NCI-H526 (cell line): ENCODE measurements at regions not wholly inside any gene's neighbourhood (a gene's known extent, or its start where the extent isn't known, plus 50 kb on each side); places are given as distances from the start of the nearest gene placed in this dataset.
A peak's percentile ranks its signal among the peaks of the same experiment; 100 is the strongest.

Source experiments
- DNase-seq, 2 experiments: peaks; one replicate each; lab custom pipeline; 2025; lab: John Stamatoyannopoulos, UW

DNA sequence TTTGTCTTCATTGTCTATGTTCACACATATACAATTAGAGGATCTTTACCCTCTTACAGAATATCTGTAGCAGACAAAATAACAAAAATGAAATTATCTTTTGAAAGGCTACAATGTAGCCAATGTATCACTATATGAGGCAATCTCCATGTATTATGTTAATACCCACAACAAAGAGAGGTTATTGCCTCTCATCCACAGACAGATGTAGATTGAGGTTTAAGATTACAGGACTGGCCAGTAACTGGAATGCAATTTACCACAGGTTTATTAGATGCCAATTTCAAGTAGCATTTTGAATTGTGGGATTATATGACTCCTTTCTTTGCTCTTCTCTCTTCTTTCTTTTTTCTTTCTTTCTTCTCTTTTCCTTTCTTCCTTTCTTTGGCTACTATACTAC is 242.6 kb downstream of the ANKRD50 start:
- no peak for DNase-seq

- DNase-seq, result no peak
Observed at GRCh38 chr4:124478470-124478869, 234.1 kb downstream of the ANKRD50 start.

DNA sequence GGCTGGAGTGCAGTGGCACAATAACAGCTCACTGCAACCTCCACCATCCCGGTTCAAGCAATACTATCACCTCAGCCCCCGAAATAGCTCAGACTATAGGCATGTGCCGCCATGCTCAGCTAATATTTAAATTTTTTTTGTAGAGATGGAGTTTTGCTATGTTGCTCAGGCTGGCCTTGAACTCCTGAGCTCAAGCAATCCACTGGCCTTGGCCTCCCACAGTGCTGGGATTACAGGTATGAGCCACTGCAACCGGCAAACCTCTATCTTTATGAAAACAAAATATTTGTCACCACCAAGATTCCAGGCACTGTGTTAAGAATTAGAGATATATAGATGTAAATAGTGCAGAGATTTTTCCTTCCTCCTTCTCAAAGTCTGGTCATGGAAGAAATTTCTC is 232.5 kb downstream of the ANKRD50 start:
- DNase-seq, result no peak

- DNase-seq, result no peak
Observed at GRCh38 chr4:124481123-124481522, 231.4 kb downstream of the ANKRD50 start.

DNA sequence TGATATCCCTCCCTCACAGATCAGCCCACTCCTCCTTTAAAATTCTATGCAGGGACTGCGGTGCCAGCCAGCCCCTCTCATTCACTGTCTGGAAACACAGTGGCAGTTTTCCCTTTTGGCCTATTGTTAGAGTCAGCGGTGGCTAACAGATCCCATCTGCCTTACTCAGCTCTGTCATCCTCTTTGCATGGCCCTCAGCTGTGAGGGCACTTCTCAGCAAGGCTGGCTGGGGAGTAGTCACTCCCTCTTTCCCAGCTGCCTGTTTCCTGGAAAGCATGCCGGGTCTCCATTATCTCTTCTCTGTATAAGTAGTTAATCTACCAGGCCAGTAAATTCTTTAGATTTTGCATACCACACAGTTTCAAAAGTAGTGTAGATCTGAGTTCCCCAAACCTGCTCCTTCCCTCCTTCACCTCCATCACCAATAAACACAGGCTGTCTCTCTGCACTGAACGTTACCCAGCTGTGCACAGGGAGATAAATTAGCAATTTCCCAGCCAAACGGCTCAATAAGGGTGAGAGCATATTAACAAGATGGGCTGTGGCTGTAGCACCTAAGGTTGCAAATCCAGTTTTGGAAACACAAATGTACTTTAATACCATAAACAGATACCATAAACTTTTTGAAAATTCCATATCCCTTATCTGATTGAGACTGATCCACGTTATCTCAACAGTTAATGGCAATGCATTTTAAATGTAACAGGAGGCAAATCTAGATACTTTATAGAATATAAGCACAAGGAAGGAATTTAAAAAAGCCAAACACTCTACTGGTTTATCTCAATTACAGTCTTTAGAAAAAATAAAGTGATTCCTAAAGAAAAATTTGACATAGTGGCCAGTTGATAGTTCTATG is 229.3 kb downstream of the ANKRD50 start:
- DNase-seq, result peak; percentile 23 to 42

GRCh38 chr4:124484008-124484407 is 228.5 kb downstream of the ANKRD50 start:
- DNase-seq, result peak in 1 of 2 experiments; percentile 36

DNA sequence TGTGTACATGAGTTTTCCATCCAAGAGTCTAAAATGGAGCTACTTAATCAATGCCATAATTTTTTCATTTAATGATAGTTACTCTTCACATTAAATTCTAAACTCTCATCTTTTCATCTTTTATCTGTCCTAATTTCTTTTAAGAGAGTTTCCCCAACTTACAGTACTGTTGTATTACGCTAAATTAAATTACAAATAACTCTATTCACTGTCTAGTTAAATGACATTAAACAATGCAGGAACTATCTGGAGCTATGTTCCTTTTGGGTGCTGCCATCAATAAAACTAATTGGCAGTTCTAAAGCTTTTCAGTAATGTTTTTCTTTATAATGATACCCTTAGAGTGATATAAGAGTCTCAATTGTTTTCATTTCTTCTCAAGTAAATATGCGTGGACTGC is 227.6 kb downstream of the ANKRD50 start:
- no peak for DNase-seq

- no peak for DNase-seq
Observed at GRCh38 chr4:124486423-124486822, 226.1 kb downstream of the ANKRD50 start.

DNA sequence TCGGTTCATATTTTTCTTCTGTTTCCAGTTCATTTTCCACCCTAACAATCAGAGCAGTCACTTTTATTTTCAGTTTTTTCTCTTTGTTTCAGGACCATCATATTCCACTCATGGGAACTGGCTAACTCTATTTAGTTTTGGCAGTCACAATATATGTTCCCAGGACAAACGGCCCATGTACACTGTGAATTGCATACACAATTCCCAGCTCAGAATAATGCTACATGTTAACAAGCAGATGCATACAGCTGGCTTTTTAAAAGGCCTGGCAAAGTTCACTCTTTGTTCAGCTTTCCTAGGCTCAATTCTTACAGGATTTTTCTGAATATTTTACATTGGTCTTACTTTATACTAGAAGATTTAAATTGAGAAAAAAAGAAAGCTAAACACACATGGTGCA is 224.9 kb downstream of the ANKRD50 start:
- DNase-seq, result no peak

- no peak for DNase-seq
Observed at GRCh38 chr4:124491361-124492145, 221.0 kb downstream of the ANKRD50 start.

DNA sequence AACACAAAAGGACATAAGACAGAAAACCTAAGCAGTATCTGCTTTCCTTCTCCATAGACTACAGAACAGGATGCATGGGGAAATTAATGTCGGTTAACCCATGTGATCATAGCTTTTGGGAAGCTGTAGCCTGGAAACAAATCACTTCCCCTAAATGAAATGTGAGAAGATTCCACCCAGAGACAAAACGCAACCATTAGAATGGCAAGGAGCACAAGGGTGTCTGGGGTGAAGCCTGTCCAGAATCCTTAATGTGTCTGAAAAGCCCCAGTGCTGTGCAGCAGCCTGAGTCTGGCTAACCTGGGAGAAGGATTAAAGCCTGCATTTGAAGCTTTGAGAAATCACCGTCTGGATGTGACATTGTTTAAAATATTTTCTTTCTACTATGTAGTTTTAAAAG is 213.3 kb downstream of the ANKRD50 start:
- no peak for DNase-seq

DNA sequence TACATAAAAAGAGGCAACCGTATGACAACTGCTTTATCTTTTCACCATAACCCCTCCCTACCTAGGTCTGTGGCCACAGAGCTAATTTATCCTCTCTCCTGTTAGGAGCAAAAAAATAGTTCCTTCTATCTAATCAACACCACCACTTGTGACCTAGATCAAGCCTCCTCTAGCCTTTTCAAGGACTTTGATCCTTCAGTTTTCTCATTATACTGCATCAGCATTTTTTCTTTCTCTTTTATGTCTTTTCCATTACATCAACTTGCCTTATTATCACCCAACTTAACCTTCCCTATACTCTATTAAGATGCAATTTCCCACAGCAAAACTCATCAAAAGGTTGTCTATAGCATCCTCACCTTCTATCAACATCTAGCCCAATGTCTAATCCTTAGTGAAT is 211.0 kb downstream of the ANKRD50 start:
- DNase-seq, result no peak

DNA sequence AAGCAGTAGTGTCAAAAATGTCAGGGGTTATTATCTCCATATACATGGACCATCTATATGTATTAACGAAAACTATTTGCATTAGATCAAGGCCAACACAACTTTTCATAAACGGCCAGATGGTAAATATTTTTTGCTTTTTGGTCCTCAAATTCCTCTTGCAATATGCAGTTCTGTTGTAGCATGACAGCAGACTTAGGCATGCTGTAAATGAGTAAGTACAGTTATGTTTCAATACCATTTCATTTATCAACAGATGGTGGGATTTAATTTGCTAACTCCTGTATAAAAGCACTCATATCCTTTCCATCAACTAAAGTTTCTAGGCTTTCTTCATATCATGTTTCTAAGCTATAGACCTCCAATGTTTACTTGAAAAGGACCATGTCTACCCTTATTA is 208.1 kb downstream of the ANKRD50 start:
- DNase-seq, result no peak

DNA sequence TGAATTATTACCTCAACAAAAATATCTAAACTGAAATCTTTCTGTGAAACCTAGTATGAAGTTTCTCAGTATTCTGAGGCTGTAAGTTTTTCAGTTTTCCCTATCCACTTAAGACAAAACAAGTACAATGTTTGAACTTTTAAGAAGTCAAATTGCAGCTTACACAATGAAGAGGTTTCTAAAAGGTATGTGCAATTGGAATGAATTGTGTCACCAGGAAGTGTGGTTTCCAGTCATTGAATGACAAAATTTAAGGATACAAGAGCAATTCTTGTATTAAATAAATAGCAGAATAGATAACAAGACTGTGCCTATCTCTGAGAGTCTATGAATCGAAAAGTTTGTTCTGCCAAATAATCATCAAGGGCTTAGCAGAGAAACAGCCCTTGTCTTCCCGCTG is 207.3 kb downstream of the ANKRD50 start:
- no peak for DNase-seq

DNA sequence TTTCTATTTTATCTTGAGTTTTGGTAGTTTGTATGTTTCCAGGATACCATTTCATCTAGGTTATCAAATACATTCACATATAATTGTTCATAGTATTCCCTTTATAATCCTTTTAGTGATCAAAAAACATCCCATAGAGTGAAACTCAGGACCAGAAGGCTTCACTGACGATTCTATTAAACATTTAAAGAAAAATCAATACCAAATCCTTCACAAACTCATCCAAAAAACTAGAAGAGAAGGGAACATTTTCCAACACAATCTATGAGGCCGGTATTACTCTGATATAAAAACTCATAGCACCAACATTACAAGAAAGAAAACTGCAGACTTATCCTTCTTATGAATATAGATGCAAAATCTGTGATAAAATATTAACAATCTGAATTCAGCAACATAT is 203.4 kb downstream of the ANKRD50 start:
- DNase-seq, result no peak

DNA sequence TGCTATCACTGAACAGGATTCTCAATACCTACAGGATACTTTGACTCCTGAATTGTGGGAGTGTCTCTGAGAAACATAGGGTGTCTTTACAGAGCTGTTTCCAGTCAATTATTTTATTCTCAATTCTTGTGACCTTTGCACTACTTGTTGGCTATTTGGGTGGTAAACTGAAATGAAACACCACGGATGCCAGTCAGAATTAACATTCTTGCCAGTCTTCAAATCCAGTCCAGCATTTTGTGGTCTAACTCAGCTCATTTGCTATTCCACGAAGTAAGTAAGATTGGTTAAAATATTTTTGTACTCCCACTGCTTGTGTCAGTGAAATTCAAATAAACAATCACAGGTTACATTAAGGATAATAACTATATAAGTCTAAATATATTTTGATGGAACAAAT is 197.9 kb downstream of the ANKRD50 start:
- DNase-seq, result no peak

DNA sequence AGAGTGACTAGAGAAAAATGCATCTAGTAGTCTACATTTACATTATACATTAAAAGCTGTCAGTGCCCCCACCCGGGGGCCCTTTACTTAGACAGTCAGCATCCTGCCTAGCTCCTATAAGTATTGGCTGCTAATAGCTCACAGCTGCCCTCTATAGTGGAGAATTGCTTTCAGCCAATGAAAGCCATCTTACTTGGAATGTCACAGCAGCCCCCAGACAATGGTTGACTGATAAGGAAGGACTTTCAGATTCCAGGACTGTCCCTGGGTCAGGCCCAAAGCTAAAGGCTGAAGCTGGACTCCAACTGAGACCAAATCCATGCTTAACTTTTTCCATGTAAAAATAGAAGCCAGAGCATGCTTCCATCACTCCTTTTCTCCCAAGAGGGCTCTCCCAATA is 196.9 kb downstream of the ANKRD50 start:
- no peak for DNase-seq

DNA sequence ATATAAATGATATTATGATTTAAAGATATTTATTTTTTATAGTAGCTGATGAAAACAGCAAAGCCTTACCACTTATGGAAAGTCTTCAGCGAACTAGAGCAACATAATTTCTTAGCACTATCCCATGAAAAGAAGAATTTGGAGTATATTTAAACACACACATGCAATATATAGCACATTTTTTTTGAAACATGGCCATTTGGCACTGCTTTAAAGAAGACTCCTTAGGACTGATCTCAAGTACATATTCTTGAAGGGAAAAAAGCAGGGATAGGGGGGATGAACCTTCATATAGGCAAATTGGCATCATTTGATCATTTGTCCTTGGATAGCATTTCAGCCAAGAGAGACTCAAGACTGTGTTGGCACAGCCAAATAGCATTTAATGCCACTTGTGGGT is 193.3 kb downstream of the ANKRD50 start:
- DNase-seq, result no peak

DNA sequence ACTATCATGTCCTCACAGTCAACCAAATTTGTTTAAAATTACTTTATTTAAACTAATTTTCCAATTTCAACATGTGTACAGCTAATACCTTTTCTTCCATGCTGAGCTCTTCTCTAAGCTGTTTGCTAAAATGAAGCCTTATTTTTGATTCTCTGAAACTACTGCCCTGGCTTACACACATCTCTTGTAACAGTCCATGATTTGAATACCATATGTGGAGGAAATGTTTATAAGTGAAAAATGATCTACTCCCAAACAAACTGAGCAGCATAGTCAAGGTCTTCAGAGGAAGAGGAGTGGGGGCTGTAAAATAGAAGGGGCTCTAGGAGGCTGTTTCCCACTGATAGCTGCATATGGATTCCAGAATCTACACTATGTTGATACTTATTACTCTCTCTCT is 188.7 kb downstream of the ANKRD50 start:
- no peak for DNase-seq

DNA sequence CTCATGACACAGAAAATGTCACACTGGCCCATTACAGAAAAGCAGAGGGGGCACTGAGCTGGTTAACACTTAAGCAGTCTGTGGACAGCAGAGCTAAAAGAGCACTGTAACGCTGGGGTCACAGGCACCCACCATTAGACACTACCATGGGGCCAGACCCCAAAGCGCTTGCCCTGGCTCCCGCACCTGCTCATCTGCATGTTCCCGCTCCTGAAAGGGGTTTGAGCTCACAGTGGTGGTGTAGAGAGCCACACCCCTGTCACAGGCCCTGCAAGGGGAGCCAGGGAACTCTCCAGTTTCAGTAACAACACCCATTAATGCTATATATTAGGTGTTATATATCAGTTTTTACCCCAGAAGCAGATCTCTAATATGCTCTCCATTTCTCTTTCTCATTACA is 187.0 kb downstream of the ANKRD50 start:
- DNase-seq, result no peak

DNA sequence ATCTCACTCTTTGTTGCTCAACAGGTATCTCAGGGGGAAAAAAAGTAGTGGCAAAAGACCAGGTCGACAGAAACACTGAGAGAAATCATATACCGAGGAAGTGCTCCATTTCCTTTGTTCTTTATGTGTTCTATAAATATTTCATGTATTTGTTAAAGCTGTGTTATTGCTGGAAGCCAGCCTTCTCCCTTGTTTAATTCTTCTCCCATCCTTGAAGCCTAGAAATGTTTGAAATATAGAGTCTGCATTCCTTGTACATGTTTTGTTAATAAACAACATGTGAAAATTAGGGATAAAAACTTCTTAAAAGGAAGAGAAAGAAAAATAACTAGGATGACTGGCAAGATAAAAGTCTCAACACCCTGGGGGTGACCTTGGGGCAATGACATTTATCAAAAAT is 186.2 kb downstream of the ANKRD50 start:
- no peak for DNase-seq

GRCh38 chr4:124526769-124527168 is 185.8 kb downstream of the ANKRD50 start:
- DNase-seq, result no peak

- no peak for DNase-seq
Observed at GRCh38 chr4:124527364-124527763, 185.2 kb downstream of the ANKRD50 start.
